HEK293 (cell line): ENCODE measurements at regions not wholly inside any gene's neighbourhood (a gene's known extent, or its start where the extent isn't known, plus 50 kb on each side); places are given as distances from the start of the nearest gene placed in this dataset.

Source experiments
- CTCF ChIA-PET: fragments of 350-600 bp; formaldehyde crosslinking; extraction: SDS; loops from one replicate; lab custom pipeline; 2021; ENCODE audit warnings: antibody characterized with exemption; lab: Yijun Ruan, JAX
- POLR2A ChIA-PET: fragments of 300-600 bp; formaldehyde crosslinking; extraction: SDS; loops from one replicate; lab custom pipeline; 2020; ENCODE audit warnings: antibody characterized with exemption, inconsistent platforms; lab: Yijun Ruan, JAX
- H3K27ac ChIP-seq: fragments of 200-500 bp; sonication (Bioruptor generic); 2 replicates; pipeline ENCODE4 v1.5.1; 2014; ENCODE audit warnings: low read depth, low read length, control low read depth, inconsistent platforms; ENCODE audit errors: extremely low read depth
- H3K36me3 ChIP-seq, 2 experiments: fragments of 200-500 bp in 1 of 2; sonication (Bioruptor generic) in 1 of 2; 1 replicate in 1 of 2; 2 replicates in 1 of 2; pipeline ENCODE4 v1.5.1; 2014 to 2017; ENCODE audit warnings: inconsistent platforms in 2 of 2, low read length in 2 of 2; ENCODE audit not compliant: control insufficient read depth in 2 of 2, insufficient read depth in 1 of 2
- H3K4me1 ChIP-seq: fragments of 200-500 bp; sonication (Bioruptor generic); 2 replicates; pipeline ENCODE4 v1.5.1; 2014; ENCODE audit warnings: mild to moderate bottlenecking, low read length, inconsistent platforms; ENCODE audit not compliant: control insufficient read depth, insufficient read depth
- H3K4me3 ChIP-seq: 2 replicates; pipeline ENCODE4 v1.5.1; 2011; ENCODE audit warnings: low read depth, mild to moderate bottlenecking, control low read depth, low read length, moderate library complexity
- H3K9me3 ChIP-seq: fragments of 200-500 bp; sonication (Bioruptor generic); 2 replicates; pipeline ENCODE4 v1.5.1; 2014; ENCODE audit warnings: low read depth, low read length, inconsistent platforms; ENCODE audit not compliant: control insufficient read depth, insufficient read depth
- EGR2 ChIP-seq: fragments of 450-650 bp; formaldehyde crosslinking; IDR thresholded peaks from 2 replicates; pipeline ENCODE4 v1.5.1; 2016; ENCODE audit warnings: low read depth, missing biosample characterization, missing genetic modification characterization
- ELK4 ChIP-seq: IDR thresholded peaks from 2 replicates; pipeline ENCODE4 v1.6.1; 2011; ENCODE audit warnings: mild to moderate bottlenecking, low read depth, low read length, borderline replicate concordance
- IKZF3 ChIP-seq: fragments of 450-650 bp; IDR thresholded peaks from 2 replicates; pipeline ENCODE4 v1.5.0; 2018; ENCODE audit warnings: missing biosample characterization, mild to moderate bottlenecking, missing genetic modification characterization, moderate library complexity
- INSM2 ChIP-seq: fragments of 450-650 bp; formaldehyde crosslinking; IDR thresholded peaks from 2 replicates; pipeline ENCODE4 v1.5.1; 2016; ENCODE audit warnings: missing biosample characterization, missing genetic modification characterization
- KLF10 ChIP-seq: fragments of 450-650 bp; IDR thresholded peaks from 2 replicates; pipeline ENCODE4 v1.5.1; 2018; ENCODE audit warnings: missing biosample characterization, mild to moderate bottlenecking, missing genetic modification characterization
- OSR2 ChIP-seq: fragments of 450-650 bp; formaldehyde crosslinking; IDR thresholded peaks from 2 replicates; pipeline ENCODE4 v1.5.1; 2016; ENCODE audit warnings: missing biosample characterization, missing genetic modification characterization
- ZNF112 ChIP-seq: fragments of 450-650 bp; formaldehyde crosslinking; IDR thresholded peaks from 2 replicates; pipeline ENCODE4 v1.5.0; 2017; ENCODE audit warnings: missing biosample characterization, missing genetic modification characterization
- ZNF23 ChIP-seq: fragments of 450-650 bp; formaldehyde crosslinking; IDR thresholded peaks from 2 replicates; pipeline ENCODE4 v1.5.1; 2016; ENCODE audit warnings: missing biosample characterization, missing genetic modification characterization, borderline replicate concordance
- ZNF292 ChIP-seq: fragments of 450-650 bp; formaldehyde crosslinking; IDR thresholded peaks from 2 replicates; pipeline ENCODE4 v1.5.1; 2016; ENCODE audit warnings: low read depth, missing biosample characterization, missing genetic modification characterization, borderline replicate concordance
- ZNF354C ChIP-seq: fragments of 450-650 bp; formaldehyde crosslinking; IDR thresholded peaks from 2 replicates; pipeline ENCODE4 v1.5.1; 2016; ENCODE audit warnings: missing biosample characterization, missing genetic modification characterization, low read depth, borderline replicate concordance
- ZNF513 ChIP-seq: fragments of 450-650 bp; IDR thresholded peaks from 2 replicates; pipeline ENCODE4 v1.5.1; 2018; ENCODE audit warnings: missing biosample characterization, missing genetic modification characterization
- ZNF530 ChIP-seq: fragments of 450-650 bp; formaldehyde crosslinking; IDR thresholded peaks from 2 replicates; pipeline ENCODE4 v1.5.1; 2016; ENCODE audit warnings: low read depth, missing biosample characterization, missing genetic modification characterization
- ZNF561 ChIP-seq: fragments of 450-650 bp; IDR thresholded peaks from 2 replicates; pipeline ENCODE4 v1.5.1; 2018; ENCODE audit warnings: missing biosample characterization, missing genetic modification characterization, borderline replicate concordance
- ZNF629 ChIP-seq: fragments of 450-650 bp; formaldehyde crosslinking; IDR thresholded peaks from 2 replicates; pipeline ENCODE4 v1.5.1; 2017; ENCODE audit warnings: missing biosample characterization, missing genetic modification characterization
- ZNF664 ChIP-seq: fragments of 450-650 bp; formaldehyde crosslinking; IDR thresholded peaks from 2 replicates; pipeline ENCODE4 v1.5.1; 2016; ENCODE audit warnings: missing biosample characterization, missing genetic modification characterization
- ZNF701 ChIP-seq: fragments of 450-650 bp; formaldehyde crosslinking; IDR thresholded peaks from 2 replicates; pipeline ENCODE4 v1.5.1; 2016; ENCODE audit warnings: missing biosample characterization, missing genetic modification characterization
- TF ChIP-seq, protein P1 (sequence below): fragments of 450-650 bp; formaldehyde crosslinking; IDR thresholded peaks from 2 replicates; pipeline ENCODE4 v1.5.1; 2017; ENCODE audit warnings: missing biosample characterization, missing genetic modification characterization
- TF ChIP-seq, protein P2 (sequence below): fragments of 450-650 bp; formaldehyde crosslinking; IDR thresholded peaks from 2 replicates; pipeline ENCODE4 v1.5.1; 2016; ENCODE audit warnings: missing biosample characterization, missing genetic modification characterization
- TF ChIP-seq, protein P3 (sequence below): fragments of 450-650 bp; formaldehyde crosslinking; IDR thresholded peaks from 2 replicates; pipeline ENCODE4 v1.5.1; 2016; ENCODE audit warnings: missing biosample characterization, missing genetic modification characterization

- TF ChIP-seq, protein P1, sequence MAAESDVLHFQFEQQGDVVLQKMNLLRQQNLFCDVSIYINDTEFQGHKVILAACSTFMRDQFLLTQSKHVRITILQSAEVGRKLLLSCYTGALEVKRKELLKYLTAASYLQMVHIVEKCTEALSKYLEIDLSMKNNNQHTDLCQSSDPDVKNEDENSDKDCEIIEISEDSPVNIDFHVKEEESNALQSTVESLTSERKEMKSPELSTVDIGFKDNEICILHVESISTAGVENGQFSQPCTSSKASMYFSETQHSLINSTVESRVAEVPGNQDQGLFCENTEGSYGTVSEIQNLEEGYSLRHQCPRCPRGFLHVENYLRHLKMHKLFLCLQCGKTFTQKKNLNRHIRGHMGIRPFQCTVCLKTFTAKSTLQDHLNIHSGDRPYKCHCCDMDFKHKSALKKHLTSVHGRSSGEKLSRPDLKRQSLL (tag by site-specific recombination), result no peak
- TF ChIP-seq ZNF112, result no peak
- TF ChIP-seq ZNF23 (tag by site-specific recombination), result no peak
Observed at GRCh38 chr18:78769502-78770105, 210.0 kb upstream of the SALL3 start (continued).

GRCh38 chr18:78770139-78770822, 209.3 kb upstream of the SALL3 start:
- Histone ChIP-seq H3K4me3 (no peak overlapping the region), H3K9me3 (no peaks in the 10 kb centered on the region), H3K36me3 (no peaks in the 10 kb centered on the region), H3K27ac (no peak overlapping the region), H3K4me1 (no peaks in the 10 kb centered on the region)
- POLR2A ChIA-PET, result no interaction called here
- CTCF ChIA-PET, result interaction anchor here (0.5 to 0.8 kb wide), 4 partner anchors 9 to 668 kb away, joined by 3 to 4 read pairs (median 3); no protein-coding TSS in a partner anchor
- no peak for TF ChIP-seq INSM2 (tag by site-specific recombination)
- TF ChIP-seq ZNF629, result no peak
- no peak for TF ChIP-seq EGR2 (tag by site-specific recombination)
- TF ChIP-seq ZNF561 (tag by site-specific recombination), result no peak
- TF ChIP-seq ZNF292 (tag by site-specific recombination), result no peak
- TF ChIP-seq, protein P2, sequence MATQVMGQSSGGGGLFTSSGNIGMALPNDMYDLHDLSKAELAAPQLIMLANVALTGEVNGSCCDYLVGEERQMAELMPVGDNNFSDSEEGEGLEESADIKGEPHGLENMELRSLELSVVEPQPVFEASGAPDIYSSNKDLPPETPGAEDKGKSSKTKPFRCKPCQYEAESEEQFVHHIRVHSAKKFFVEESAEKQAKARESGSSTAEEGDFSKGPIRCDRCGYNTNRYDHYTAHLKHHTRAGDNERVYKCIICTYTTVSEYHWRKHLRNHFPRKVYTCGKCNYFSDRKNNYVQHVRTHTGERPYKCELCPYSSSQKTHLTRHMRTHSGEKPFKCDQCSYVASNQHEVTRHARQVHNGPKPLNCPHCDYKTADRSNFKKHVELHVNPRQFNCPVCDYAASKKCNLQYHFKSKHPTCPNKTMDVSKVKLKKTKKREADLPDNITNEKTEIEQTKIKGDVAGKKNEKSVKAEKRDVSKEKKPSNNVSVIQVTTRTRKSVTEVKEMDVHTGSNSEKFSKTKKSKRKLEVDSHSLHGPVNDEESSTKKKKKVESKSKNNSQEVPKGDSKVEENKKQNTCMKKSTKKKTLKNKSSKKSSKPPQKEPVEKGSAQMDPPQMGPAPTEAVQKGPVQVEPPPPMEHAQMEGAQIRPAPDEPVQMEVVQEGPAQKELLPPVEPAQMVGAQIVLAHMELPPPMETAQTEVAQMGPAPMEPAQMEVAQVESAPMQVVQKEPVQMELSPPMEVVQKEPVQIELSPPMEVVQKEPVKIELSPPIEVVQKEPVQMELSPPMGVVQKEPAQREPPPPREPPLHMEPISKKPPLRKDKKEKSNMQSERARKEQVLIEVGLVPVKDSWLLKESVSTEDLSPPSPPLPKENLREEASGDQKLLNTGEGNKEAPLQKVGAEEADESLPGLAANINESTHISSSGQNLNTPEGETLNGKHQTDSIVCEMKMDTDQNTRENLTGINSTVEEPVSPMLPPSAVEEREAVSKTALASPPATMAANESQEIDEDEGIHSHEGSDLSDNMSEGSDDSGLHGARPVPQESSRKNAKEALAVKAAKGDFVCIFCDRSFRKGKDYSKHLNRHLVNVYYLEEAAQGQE (tag by site-specific recombination), result no peak
- TF ChIP-seq IKZF3 (tag by site-specific recombination), result no peak
- no peak for TF ChIP-seq OSR2 (tag by site-specific recombination)
- TF ChIP-seq, protein P3, sequence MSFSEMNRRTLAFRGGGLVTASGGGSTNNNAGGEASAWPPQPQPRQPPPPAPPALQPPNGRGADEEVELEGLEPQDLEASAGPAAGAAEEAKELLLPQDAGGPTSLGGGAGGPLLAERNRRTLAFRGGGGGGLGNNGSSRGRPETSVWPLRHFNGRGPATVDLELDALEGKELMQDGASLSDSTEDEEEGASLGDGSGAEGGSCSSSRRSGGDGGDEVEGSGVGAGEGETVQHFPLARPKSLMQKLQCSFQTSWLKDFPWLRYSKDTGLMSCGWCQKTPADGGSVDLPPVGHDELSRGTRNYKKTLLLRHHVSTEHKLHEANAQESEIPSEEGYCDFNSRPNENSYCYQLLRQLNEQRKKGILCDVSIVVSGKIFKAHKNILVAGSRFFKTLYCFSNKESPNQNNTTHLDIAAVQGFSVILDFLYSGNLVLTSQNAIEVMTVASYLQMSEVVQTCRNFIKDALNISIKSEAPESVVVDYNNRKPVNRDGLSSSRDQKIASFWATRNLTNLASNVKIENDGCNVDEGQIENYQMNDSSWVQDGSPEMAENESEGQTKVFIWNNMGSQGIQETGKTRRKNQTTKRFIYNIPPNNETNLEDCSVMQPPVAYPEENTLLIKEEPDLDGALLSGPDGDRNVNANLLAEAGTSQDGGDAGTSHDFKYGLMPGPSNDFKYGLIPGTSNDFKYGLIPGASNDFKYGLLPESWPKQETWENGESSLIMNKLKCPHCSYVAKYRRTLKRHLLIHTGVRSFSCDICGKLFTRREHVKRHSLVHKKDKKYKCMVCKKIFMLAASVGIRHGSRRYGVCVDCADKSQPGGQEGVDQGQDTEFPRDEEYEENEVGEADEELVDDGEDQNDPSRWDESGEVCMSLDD (tag by site-specific recombination), result no peak
- no peak for TF ChIP-seq ELK4
- no peak for TF ChIP-seq ZNF530 (tag by site-specific recombination)
- no peak for TF ChIP-seq ZNF354C (tag by site-specific recombination)
- TF ChIP-seq KLF10 (tag by site-specific recombination), result no peak
- TF ChIP-seq ZNF664 (tag by site-specific recombination), result no peak
- no peak for TF ChIP-seq ZNF701
- TF ChIP-seq ZNF513 (tag by site-specific recombination), result no peak
